Activated T-cell treated with anti-CD3 and anti-CD28 coated beads, Interleukin-2, amount 50 U/mL, for 1 hour (primary cell): ENCODE measurements at regions not wholly inside any gene's neighbourhood (a gene's known extent, or its start where the extent isn't known, plus 50 kb on each side); places are given as distances from the start of the nearest gene placed in this dataset.
"Not testable (repeated sequence)": the region's sequence is repeated elsewhere in the genome, so short reads cannot be mapped to it uniquely, and the experiment has no call there.

Source experiments
- DNase-seq: peaks from one replicate; pipeline ENCODE4 v3.0.0-alpha.2; 2020

DNA sequence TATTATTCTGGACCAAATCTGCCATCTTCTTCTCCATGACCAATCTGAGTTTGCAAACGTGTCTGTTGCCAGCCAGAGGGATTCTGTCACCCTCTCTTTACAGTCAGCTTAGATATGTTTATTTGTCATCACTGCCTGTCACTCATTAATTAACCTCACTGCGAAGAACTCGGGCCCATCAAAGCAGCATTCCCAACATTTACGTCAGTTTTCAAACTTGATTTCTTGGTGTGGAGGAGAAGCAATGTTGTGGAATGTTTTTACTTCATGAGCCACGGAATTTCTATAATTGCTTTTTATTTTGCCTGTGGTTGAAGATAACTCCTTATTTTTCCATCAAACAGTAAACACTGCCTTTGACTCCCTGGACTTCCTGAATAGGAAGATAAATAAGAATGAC is 91.8 kb upstream of the CNKSR3 start:
- DNase-seq = no peak

DNA sequence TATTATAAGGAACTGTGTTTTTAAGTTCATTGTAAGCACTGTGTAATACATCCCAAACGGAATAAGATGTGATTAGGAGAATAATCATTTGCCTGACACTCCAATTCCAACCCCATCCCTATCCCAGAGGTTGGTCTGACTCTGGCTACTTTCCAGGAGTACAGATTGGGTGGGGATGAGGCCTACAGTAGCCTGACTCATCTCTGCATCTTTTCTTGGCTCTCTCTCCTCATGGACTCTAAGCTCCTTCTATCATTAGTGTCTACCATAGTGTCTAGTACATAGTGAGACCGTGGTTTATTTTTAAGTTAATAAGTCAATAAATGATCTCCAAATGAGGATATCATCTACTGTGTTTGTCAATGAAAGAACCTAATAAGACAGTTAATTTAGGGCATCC is 92.2 kb upstream of the CNKSR3 start:
- no peak for DNase-seq

- no peak for DNase-seq
These were observed 93.6 kb upstream of the CNKSR3 start for GRCh38 chr6:154604119-154604518.

- DNase-seq = no peak
These were observed 94.8 kb upstream of the CNKSR3 start for GRCh38 chr6:154605178-154605881.

- no peak for DNase-seq
These were observed 95.4 kb upstream of the CNKSR3 start for GRCh38 chr6:154605882-154606370.

DNA sequence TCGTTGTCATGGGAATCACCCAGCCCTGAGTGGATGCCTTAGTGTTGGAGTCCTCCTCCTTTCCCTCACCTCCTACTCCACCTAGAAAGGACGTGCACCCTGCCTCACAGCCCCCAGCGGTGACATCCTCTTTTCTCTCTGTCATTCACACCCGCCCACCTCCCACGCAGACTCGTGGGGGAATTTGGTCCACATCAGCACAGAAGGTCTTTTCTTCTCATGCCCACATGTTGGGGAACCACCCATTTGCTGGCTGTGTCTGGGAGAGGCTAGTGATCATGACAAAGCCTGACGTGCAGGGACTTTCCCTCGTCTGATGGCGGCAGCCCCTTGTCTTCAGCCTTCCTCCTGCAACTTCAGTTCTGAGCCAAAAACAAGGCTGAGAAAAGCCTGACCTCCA is 96.0 kb upstream of the CNKSR3 start:
- peak; percentile 56 for DNase-seq

GRCh38 chr6:154606860-154607259 is 96.4 kb upstream of the CNKSR3 start:
- no peak for DNase-seq

GRCh38 chr6:154611241-154611640 is 100.8 kb upstream of the CNKSR3 start:
- no peak for DNase-seq

DNA sequence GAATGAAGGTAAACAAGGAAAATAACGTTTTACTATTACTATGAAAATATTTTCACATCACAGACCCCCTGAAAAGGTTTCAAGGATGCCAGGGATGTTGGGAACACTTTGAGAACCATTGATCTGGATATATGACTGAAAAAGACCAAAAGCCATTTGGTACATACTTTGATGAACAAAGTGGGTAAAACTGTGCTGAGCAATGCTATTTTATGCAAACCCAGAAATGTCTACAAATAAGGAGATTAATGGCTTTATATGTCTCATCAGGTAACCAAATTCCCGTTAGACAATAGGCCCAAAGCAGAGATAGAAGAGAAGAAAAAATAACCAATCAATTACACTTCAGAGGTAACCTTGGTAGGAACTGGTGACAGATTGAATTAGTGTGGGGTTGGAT is 101.4 kb upstream of the CNKSR3 start:
- DNase-seq = no peak

- DNase-seq = no peak
These were observed 102.7 kb upstream of the CNKSR3 start for GRCh38 chr6:154613137-154613676.

DNA sequence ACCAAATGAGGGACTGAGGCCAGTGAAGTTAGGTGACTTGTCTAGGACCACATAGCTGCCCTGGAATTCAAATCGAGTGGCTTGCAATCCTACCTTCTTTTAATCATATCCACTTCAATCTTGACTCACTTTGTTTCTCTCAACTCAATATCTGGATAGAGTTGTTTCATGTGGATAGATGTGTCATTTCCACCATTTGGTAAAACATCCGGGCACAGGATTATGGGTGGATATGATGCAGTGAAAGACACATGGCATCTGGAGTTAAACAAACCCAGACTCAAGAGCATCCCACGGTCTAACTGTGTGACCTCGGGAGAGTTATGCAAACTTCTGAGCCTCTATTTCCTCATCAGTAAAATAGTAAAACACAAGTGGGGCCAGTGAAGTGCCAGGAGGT is 103.6 kb upstream of the CNKSR3 start:
- DNase-seq = no peak

DNA sequence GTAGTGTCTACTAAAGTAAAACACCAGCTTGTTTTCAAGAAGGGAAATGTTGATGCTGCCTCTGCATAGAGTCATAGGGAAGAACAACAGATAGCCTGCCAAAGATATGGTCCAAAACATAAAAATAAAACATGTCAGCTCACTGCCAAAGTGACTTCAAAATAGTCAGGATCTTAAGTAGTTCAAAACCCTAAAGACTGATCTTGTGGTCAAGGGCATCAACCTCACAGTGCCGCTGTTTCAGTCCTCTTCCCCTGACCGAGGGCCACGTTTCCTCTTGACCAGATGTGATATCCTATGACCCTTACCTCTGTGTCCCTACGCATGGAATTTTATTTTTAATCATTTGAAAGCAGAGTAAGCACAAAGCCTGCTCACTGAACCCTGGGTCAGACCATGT is 104.2 kb upstream of the CNKSR3 start:
- DNase-seq = no peak

- DNase-seq = no peak
These were observed 105.1 kb upstream of the CNKSR3 start for GRCh38 chr6:154615483-154616025.

- no peak for DNase-seq
These were observed 106.7 kb upstream of the CNKSR3 start for GRCh38 chr6:154617175-154617574.

DNA sequence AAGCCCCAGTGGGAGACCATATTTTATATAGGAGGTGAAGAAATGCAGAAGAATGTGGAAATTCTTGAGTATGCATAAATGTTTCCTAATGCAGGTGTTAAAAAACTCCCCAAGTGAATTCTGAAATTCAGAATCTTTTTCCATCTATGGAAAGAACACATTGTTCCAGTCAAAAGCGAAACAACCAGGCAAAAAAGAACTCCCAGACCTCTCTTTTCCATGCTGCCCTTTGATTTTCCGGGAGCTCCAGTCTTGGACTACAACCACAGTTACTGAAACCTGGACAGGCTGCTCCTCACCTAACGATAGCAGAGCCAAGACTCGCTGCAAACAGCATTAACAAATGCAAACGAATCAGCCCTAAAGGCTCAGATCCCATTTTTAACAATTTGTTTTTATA is 108.7 kb upstream of the CNKSR3 start:
- no peak for DNase-seq

GRCh38 chr6:154621686-154622085 is 111.2 kb upstream of the CNKSR3 start:
- DNase-seq = no peak

DNA sequence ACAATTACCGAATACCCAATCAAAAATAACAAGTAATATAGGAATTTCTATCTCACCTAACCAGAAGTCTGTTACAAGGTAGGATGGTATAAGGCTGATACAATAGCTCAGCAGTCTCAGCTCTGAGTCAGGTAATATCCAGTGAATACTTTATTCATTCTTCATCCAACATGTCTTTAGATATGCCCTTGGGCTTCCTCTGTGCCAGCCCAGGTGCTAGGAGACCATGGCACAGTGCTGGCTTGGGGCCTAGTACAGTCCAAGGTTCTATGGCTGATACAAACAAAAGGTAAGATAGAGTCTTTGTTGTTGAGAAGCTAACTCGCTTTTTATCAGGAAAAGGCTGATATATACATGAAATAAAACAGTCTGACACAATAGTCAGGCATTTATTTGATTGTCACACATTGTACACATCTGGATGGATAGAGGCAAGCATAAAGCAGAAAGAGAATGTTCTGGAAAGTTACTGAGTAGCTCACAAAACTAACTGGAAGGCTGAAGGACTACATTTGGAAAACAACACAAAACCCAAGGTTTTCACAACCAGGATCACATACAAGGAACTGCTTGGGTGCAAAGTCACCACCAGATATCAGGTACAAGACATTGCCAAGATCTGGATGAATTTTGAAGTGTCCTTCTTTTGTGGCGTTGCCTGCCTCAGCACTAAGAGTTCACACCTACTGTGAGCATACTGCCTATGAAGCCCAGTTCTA is 110.4 kb upstream of the SCAF8 start:
- DNase-seq = no peak

DNA sequence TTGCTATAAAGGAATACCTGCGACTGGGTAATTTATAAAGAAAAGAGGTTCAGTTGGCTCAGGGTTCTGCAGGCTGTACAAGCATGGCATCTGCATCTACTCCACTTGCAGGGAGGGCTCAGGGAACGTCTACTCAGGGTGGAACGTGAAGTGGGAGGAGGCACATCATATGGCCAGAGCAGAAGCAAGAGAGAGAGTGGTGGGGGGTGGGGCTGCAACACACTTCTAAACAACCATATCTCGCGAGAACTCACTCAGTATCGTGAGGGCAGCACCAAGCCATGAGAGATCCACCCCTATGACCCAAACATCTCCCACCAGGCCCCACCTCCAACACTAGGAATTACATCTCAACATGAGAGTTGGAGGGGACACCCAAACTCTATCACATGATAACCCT is 109.8 kb upstream of the SCAF8 start:
- DNase-seq = no peak

GRCh38 chr6:154624038-154624599 is 109.1 kb upstream of the SCAF8 start:
- DNase-seq = no peak

- DNase-seq = not testable (repeated sequence)
These were observed 108.5 kb upstream of the SCAF8 start for GRCh38 chr6:154624727-154625126.

GRCh38 chr6:154625721-154626120 is 107.5 kb upstream of the SCAF8 start:
- DNase-seq = no peak

- DNase-seq = no peak
These were observed 104.1 kb upstream of the SCAF8 start for GRCh38 chr6:154629127-154629526.

- no peak for DNase-seq
These were observed 101.1 kb upstream of the SCAF8 start for GRCh38 chr6:154632119-154632518.

DNA sequence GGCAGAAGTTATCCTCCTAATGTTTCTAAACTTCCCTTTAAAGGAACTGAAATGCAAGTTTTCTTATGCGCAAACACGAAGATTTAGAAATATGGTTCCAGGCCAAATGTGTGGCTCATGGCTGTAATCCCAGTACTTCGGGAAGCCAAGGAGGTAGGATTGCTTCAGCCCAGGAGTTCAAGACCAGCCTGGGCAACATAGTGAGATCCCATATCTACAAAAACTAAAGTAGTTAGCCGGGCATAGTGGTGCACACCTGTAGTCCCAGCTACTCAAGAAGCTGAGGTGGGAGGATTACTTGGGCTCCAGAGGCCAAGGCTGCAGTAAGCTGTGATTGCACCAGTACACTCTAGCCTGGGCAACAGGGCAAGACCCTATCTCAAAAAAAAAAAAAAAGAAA is 95.8 kb upstream of the SCAF8 start:
- DNase-seq = no peak
